SK-N-SH treated with all-trans-retinoic acid at 6 μM for 48 hours (cell line): ENCODE measurements at regions not wholly inside any gene's neighbourhood (a gene's known extent, or its start where the extent isn't known, plus 50 kb on each side); places are given as distances from the start of the nearest gene placed in this dataset.

Experiments
- CREB5 ChIP-seq: fragments of 250-450 bp; sonication (Bioruptor Pico); IDR thresholded peaks from 2 replicates; pipeline ENCODE4 v1.5.1; 2020; ENCODE audit warnings: low read depth, mild to moderate bottlenecking, moderate library complexity
- CSDC2 ChIP-seq: fragments of 250-450 bp; sonication (Bioruptor Pico); IDR thresholded peaks from 2 replicates; pipeline ENCODE4 v1.5.0; 2020; ENCODE audit warnings: mild to moderate bottlenecking, moderate library complexity
- ESRRG ChIP-seq: fragments of 250-450 bp; sonication (Bioruptor Pico); IDR thresholded peaks from 2 replicates; pipeline ENCODE4 v1.6.1; 2021; ENCODE audit warnings: mild to moderate bottlenecking
- PPARA ChIP-seq: fragments of 250-450 bp; sonication (Bioruptor Pico); IDR thresholded peaks from 2 replicates; pipeline ENCODE4 v1.5.0; 2020; ENCODE audit warnings: mild to moderate bottlenecking, borderline replicate concordance
- ZC3H10 ChIP-seq: fragments of 250-450 bp; sonication (Bioruptor Pico); IDR thresholded peaks from 2 replicates; pipeline ENCODE4 v1.5.1; 2021; ENCODE audit warnings: mild to moderate bottlenecking, moderate library complexity
- ZFP3 ChIP-seq: fragments of 250-450 bp; sonication (Bioruptor Pico); IDR thresholded peaks from 2 replicates; pipeline ENCODE4 v1.5.0; 2020; ENCODE audit warnings: mild to moderate bottlenecking, moderate library complexity

- TF ChIP-seq CREB5 = no peak
- TF ChIP-seq ZC3H10 (CRISPR knock-in tag) = no peak
- TF ChIP-seq CSDC2 (CRISPR knock-in tag) = no peak
- TF ChIP-seq ESRRG (CRISPR knock-in tag) = no peak
- no peak for TF ChIP-seq ZFP3 (CRISPR knock-in tag)
- no peak for TF ChIP-seq PPARA (CRISPR knock-in tag)
Observed at GRCh38 chr7:49479441-49479840, 294.0 kb upstream of the VWC2 start.
